ENCODE measurements at regions not wholly inside any gene's neighbourhood (a gene's known extent, or its start where the extent isn't known, plus 50 kb on each side); places are given as distances from the start of the nearest gene placed in this dataset.

- TF ChIP-seq CTCF (conservative IDR thresholded peaks at IDR 0.05; ENCODE audit: low read depth in 2 of 2) = no peak
- no peak for TF ChIP-seq POLR2AphosphoS5 (IDR thresholded peaks at IDR 0.05; ENCODE audit: low read depth)
- no peak for TF ChIP-seq EZH2 (IDR thresholded peaks at IDR 0.05; ENCODE audit: low read depth, unreplicated experiment)
- no peak for TF ChIP-seq REST (IDR thresholded peaks at IDR 0.05; ENCODE audit: unreplicated experiment)
- TF ChIP-seq CREB1 (CRISPR knock-in tag; IDR thresholded peaks at IDR 0.05; ENCODE audit: low read depth) = no peak
- TF ChIP-seq JUNB (IDR thresholded peaks at IDR 0.05; ENCODE audit: unreplicated experiment) = no peak
- TF ChIP-seq ETS1 (IDR thresholded peaks at IDR 0.05) = no peak
- TF ChIP-seq EZH2phosphoT487 (IDR thresholded peaks at IDR 0.05; ENCODE audit: unreplicated experiment) = no peak
These were observed 178.7 kb downstream of the CHD9NB start for GRCh38 chr16:52874042-52874441.

Data from GM23338 (cell line).